H9 (cell line): ENCODE measurements at regions not wholly inside any gene's neighbourhood (a gene's known extent, or its start where the extent isn't known, plus 50 kb on each side); places are given as distances from the start of the nearest gene placed in this dataset.

Experiments used
- DNase-seq: peaks from one replicate; pipeline ENCODE4 v3.0.0-alpha.2; 2017
- H2AFZ ChIP-seq: one replicate; pipeline ENCODE4 v1.6.1; 2013; ENCODE audit warnings: mild to moderate bottlenecking, low read length, control low read depth, moderate library complexity
- H2AK5ac ChIP-seq: 2 replicates; pipeline ENCODE4 v1.6.1; 2013; ENCODE audit warnings: low read length, control low read depth, mixed read lengths; ENCODE audit not compliant: insufficient read length
- H2BK120ac ChIP-seq: one replicate; pipeline ENCODE4 v1.6.1; 2013; ENCODE audit warnings: low read depth, mild to moderate bottlenecking, low read length, control low read depth, inconsistent platforms; ENCODE audit not compliant: poor library complexity, severe bottlenecking
- H2BK12ac ChIP-seq: 2 replicates; pipeline ENCODE4 v1.6.1; 2013; ENCODE audit warnings: low read length, control low read depth, mixed read lengths, low read depth; ENCODE audit not compliant: insufficient read length
- H2BK15ac ChIP-seq: 2 replicates; pipeline ENCODE4 v1.6.1; 2013; ENCODE audit warnings: low read depth, low read length, control low read depth
- H2BK20ac ChIP-seq: one replicate; pipeline ENCODE4 v1.6.1; 2013; ENCODE audit warnings: low read depth, mild to moderate bottlenecking, low read length, control low read depth, inconsistent platforms; ENCODE audit not compliant: poor library complexity, severe bottlenecking
- H2BK5ac ChIP-seq: 2 replicates; pipeline ENCODE4 v1.6.1; 2013; ENCODE audit warnings: low read length, control low read depth, mixed read lengths; ENCODE audit not compliant: insufficient read length
- H3K14ac ChIP-seq: 2 replicates; pipeline ENCODE4 v1.6.1; 2013; ENCODE audit warnings: low read length, control low read depth; ENCODE audit not compliant: insufficient read depth
- H3K18ac ChIP-seq: 2 replicates; pipeline ENCODE4 v1.6.1; 2013; ENCODE audit warnings: low read depth, mild to moderate bottlenecking, mixed read lengths, low read length, control low read depth; ENCODE audit not compliant: insufficient read length
- H3K23ac ChIP-seq: 2 replicates; pipeline ENCODE4 v1.6.1; 2013; ENCODE audit warnings: low read length, control low read depth, mixed read lengths, low read depth; ENCODE audit not compliant: insufficient read length
- H3K23me2 ChIP-seq: 2 replicates; pipeline ENCODE4 v1.6.1; 2013; ENCODE audit warnings: low read depth, mild to moderate bottlenecking, mixed read lengths, low read length, control low read depth; ENCODE audit not compliant: insufficient read length, poor library complexity, severe bottlenecking
- H3K27ac ChIP-seq: 2 replicates; pipeline ENCODE4 v1.5.1; 2013; ENCODE audit warnings: low read length, control low read depth, mixed read lengths, low read depth; ENCODE audit not compliant: insufficient read length
- H3K27me3 ChIP-seq: 2 replicates; pipeline ENCODE4 v1.6.1; 2013; ENCODE audit warnings: low read length, control low read depth, inconsistent platforms; ENCODE audit not compliant: insufficient read depth
- H3K4ac ChIP-seq: 2 replicates; pipeline ENCODE4 v1.6.1; 2013; ENCODE audit warnings: low read depth, mild to moderate bottlenecking, control low read depth, inconsistent platforms, low read length, moderate library complexity
- H3K4me1 ChIP-seq: 2 replicates; pipeline ENCODE4 v1.6.1; 2013; ENCODE audit warnings: low read length, control low read depth, inconsistent platforms; ENCODE audit not compliant: insufficient read depth
- H3K4me2 ChIP-seq: 2 replicates; pipeline ENCODE4 v1.6.1; 2013; ENCODE audit warnings: low read length, control low read depth, mixed read lengths; ENCODE audit not compliant: insufficient read length, insufficient read depth
- H3K56ac ChIP-seq: 2 replicates; pipeline ENCODE4 v1.6.1; 2013; ENCODE audit warnings: low read depth, mild to moderate bottlenecking, mixed read lengths, low read length, control low read depth; ENCODE audit not compliant: insufficient read length
- H3K79me1 ChIP-seq: 2 replicates; pipeline ENCODE4 v1.6.1; 2013; ENCODE audit warnings: low read depth, mild to moderate bottlenecking, moderate library complexity, low read length, control low read depth, inconsistent platforms; ENCODE audit not compliant: insufficient read depth, poor library complexity, severe bottlenecking
- H3K79me2 ChIP-seq: 2 replicates; pipeline ENCODE4 v1.6.1; 2013; ENCODE audit warnings: low read length, control low read depth, inconsistent platforms; ENCODE audit not compliant: insufficient read depth
- H3K9ac ChIP-seq: 2 replicates; pipeline ENCODE4 v1.6.1; 2013; ENCODE audit warnings: low read length, control low read depth, mixed read lengths; ENCODE audit not compliant: insufficient read length; ENCODE audit errors: extremely low read depth
- H3K9me3 ChIP-seq: one replicate; pipeline ENCODE4 v1.6.1; 2013; ENCODE audit warnings: low read depth, low read length, inconsistent platforms; ENCODE audit not compliant: control insufficient read depth
- H3T11ph ChIP-seq: one replicate; pipeline ENCODE4 v1.6.1; 2013; ENCODE audit warnings: mild to moderate bottlenecking, low read length, control low read depth, inconsistent platforms
- H4K20me1 ChIP-seq: one replicate; pipeline ENCODE4 v1.6.1; 2013; ENCODE audit not compliant: control insufficient read depth, insufficient read length, insufficient read depth
- H4K5ac ChIP-seq: 2 replicates; pipeline ENCODE4 v1.6.1; 2013; ENCODE audit warnings: low read depth, mild to moderate bottlenecking, mixed read lengths, low read length, control low read depth; ENCODE audit not compliant: insufficient read length
- H4K8ac ChIP-seq: replicated peaks from 2 replicates; pipeline ENCODE4 v1.6.1; 2013; ENCODE audit warnings: low read length, control low read depth, mixed read lengths, low read depth; ENCODE audit not compliant: insufficient read length
- H4K91ac ChIP-seq: 2 replicates; pipeline ENCODE4 v1.6.1; 2013; ENCODE audit warnings: low read depth, mild to moderate bottlenecking, moderate library complexity, mixed read lengths, low read length, control low read depth; ENCODE audit not compliant: insufficient read length
- H3K27ac Mint-ChIP-seq, 3 experiments: 2 replicates in 2 of 3; 3 replicates in 1 of 3; pipeline ENCODE4 v1.8.0; 2020 to 2021; ENCODE audit warnings: mixed read lengths in 3 of 3, mild to moderate bottlenecking in 1 of 3, moderate library complexity in 1 of 3
- H3K27me3 Mint-ChIP-seq: 2 replicates; pipeline ENCODE4 v1.8.0; 2021; ENCODE audit warnings: low read depth, mild to moderate bottlenecking, moderate library complexity, mixed read lengths
- H3K36me3 Mint-ChIP-seq, 3 experiments: 2 replicates in 2 of 3; 3 replicates in 1 of 3; pipeline ENCODE4 v1.8.0; 2020 to 2021; ENCODE audit warnings: low read depth in 3 of 3, mixed read lengths in 3 of 3; ENCODE audit not compliant: insufficient read depth in 1 of 3
- H3K4me1 Mint-ChIP-seq, 2 experiments: 2 replicates each; pipeline ENCODE4 v1.8.0; 2020; ENCODE audit warnings: mixed read lengths in 2 of 2
- H3K4me3 Mint-ChIP-seq, 2 experiments: 2 replicates in 1 of 2; 3 replicates in 1 of 2; pipeline ENCODE4 v1.8.0; 2020 to 2021; ENCODE audit warnings: mild to moderate bottlenecking in 2 of 2, mixed read lengths in 2 of 2, moderate library complexity in 1 of 2
- H3K9me3 Mint-ChIP-seq, 2 experiments: 2 replicates in 1 of 2; 3 replicates in 1 of 2; pipeline ENCODE4 v1.8.0; 2020; ENCODE audit warnings: mild to moderate bottlenecking in 2 of 2, mixed read lengths in 2 of 2, moderate library complexity in 1 of 2
- CTCF ChIP-seq: fragments of 200-600 bp; sonication (generic); conservative IDR thresholded peaks from 3 replicates; pipeline ENCODE4 v1.8.0; 2021; ENCODE audit warnings: antibody characterized with exemption, mild to moderate bottlenecking
- WGBS: extraction: QIAGEN DNeasy Blood & Tissue Kit; methylation state at CpG from one replicate; pipeline ENCODE4 v1.1.7; 2013; ENCODE audit warnings: missing lambda C conversion rate, low lambda C conversion rate, mixed read lengths; ENCODE audit not compliant: insufficient read length; ENCODE audit errors: extremely low coverage; 5-methylcytosine and 5-hydroxymethylcytosine counted together

DNA sequence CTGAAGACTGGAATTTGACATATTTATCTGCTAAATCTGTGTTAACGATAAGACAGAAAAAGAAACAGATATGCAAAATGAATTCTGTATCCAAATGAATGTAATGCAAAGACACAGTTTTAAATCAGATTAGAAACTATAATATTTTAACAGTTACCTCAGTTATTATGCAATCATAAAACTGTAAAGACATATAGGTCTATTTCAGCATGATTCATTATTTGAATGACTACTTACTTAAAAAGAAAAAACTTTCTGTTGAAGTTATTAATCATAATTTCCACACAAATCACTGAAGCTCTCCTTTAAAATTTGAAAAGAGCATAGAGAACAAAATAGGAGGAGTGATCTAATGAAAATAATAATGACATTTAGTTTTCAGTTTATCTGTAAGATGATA is 742.6 kb downstream of the FSCB start:
- H2BK5ac ChIP-seq, result no peak overlapping the region
- Mint-ChIP-seq H3K27ac (no peak overlapping the region), H3K4me1 (no peaks in the 10 kb centered on the region), H3K27me3 (no peaks in the 10 kb centered on the region), H3K9me3 (peaks cover 2 to 10% of the 10 kb centered on the region in 2 experiments; a peak in 2 of 5 replicates), H3K4me3 (no peak overlapping the region), H3K36me3 (peaks cover 0 to 7% (median 3%) of the 10 kb centered on the region in 3 experiments; a peak in 4 of 7 replicates)
- no peak overlapping the region for H3K4ac ChIP-seq
- no peaks in the 10 kb centered on the region for H3K27me3 ChIP-seq
- no peak overlapping the region for H2AFZ ChIP-seq
- no peak for DNase-seq
- H4K5ac ChIP-seq, result no peak overlapping the region
- no peak overlapping the region for H3K18ac ChIP-seq
- H3K4me2 ChIP-seq, result no peak overlapping the region
- no peak overlapping the region for H3K56ac ChIP-seq
- WGBS, result no CpG with 5 or more reads among the region's 1 CpG
- no peak overlapping the region for H2AK5ac ChIP-seq
- H2BK15ac ChIP-seq, result no peak overlapping the region
- no peak overlapping the region for H3K23ac ChIP-seq
- H4K91ac ChIP-seq, result no peak overlapping the region
- H2BK20ac ChIP-seq, result no peak overlapping the region
- H3K9me3 ChIP-seq, result no peaks in the 10 kb centered on the region
- no peak overlapping the region for H2BK120ac ChIP-seq
- no peaks in the 10 kb centered on the region for H3K23me2 ChIP-seq
- H3K9ac ChIP-seq, result no peak overlapping the region
- no peaks in the 10 kb centered on the region for H3K79me1 ChIP-seq
- no peak overlapping the region for H4K8ac ChIP-seq
- no peak overlapping the region for H3K27ac ChIP-seq
- no peaks in the 10 kb centered on the region for H3K4me1 ChIP-seq
- H2BK12ac ChIP-seq, result no peak overlapping the region
- no peak overlapping the region for H3K14ac ChIP-seq
- H3T11ph ChIP-seq, result no peak overlapping the region
- no peak for TF ChIP-seq CTCF
- H4K20me1 ChIP-seq, result no peaks in the 10 kb centered on the region
- no peaks in the 10 kb centered on the region for H3K79me2 ChIP-seq
